PC-9 (cell line): ENCODE measurements at regions not wholly inside any gene's neighbourhood (a gene's known extent, or its start where the extent isn't known, plus 50 kb on each side); places are given as distances from the start of the nearest gene placed in this dataset.

Experiments used
- BruUV-seq: library from RNA; stranded (reverse); fragments of 400-500 nt; replicated peaks from 2 replicates; lab custom pipeline; 2021; lab: Mats Ljungman, UMichigan
- CTCF ChIA-PET: fragments of 300-600 bp; sonication (Branson Sonifier 250); formaldehyde crosslinking; loops from one replicate; lab custom pipeline; 2022; ENCODE audit warnings: antibody characterized with exemption; lab: Charles Lee
- POLR2A ChIA-PET: fragments of 300-600 bp; sonication (Branson Sonifier 250); formaldehyde crosslinking; loops from one replicate; lab custom pipeline; 2022; ENCODE audit warnings: antibody characterized with exemption; ENCODE audit not compliant: unreplicated experiment; lab: Charles Lee
- DNase-seq, 2 experiments: peaks; one replicate each; pipeline versions ENCODE4 v3.0.0 to v3.0.0-alpha.2; 2015 to 2022; ENCODE audit warnings: mixed read lengths in 1 of 2
- H2AFZ ChIP-seq: fragments of 200-600 bp; sonication (generic); 2 replicates; pipeline ENCODE4 v1.8.1; 2017; ENCODE audit warnings: antibody characterized with exemption
- H3F3A ChIP-seq: fragments of 200-600 bp; sonication (generic); 2 replicates; pipeline ENCODE4 v1.8.1; 2017; ENCODE audit warnings: antibody characterized with exemption, mild to moderate bottlenecking, low read depth; ENCODE audit not compliant: insufficient read depth
- H3K27ac ChIP-seq: fragments of 200-600 bp; sonication (generic); 2 replicates; pipeline ENCODE4 v1.6.1; 2016; ENCODE audit warnings: mixed run types
- H3K27me3 ChIP-seq: fragments of 200-600 bp; sonication (generic); 2 replicates; pipeline ENCODE4 v1.6.1; 2016; ENCODE audit warnings: low read depth, mixed run types; ENCODE audit not compliant: insufficient read depth
- H3K36me3 ChIP-seq: fragments of 200-600 bp; sonication (generic); 2 replicates; pipeline ENCODE4 v1.6.1; 2016; ENCODE audit warnings: low read depth, mixed run types
- H3K4me1 ChIP-seq: fragments of 200-600 bp; sonication (generic); replicated peaks from 2 replicates; pipeline ENCODE4 v1.6.1; 2016; ENCODE audit warnings: mixed run types; ENCODE audit not compliant: insufficient read depth
- H3K4me2 ChIP-seq: fragments of 200-600 bp; sonication (generic); 2 replicates; pipeline ENCODE4 v1.6.1; 2017; ENCODE audit warnings: mixed run types
- H3K4me3 ChIP-seq: fragments of 200-600 bp; sonication (generic); 2 replicates; pipeline ENCODE4 v1.6.1; 2016; ENCODE audit warnings: mixed run types
- H3K79me2 ChIP-seq: fragments of 200-600 bp; sonication (generic); 2 replicates; pipeline ENCODE4 v1.6.1; 2017; ENCODE audit warnings: low read depth, mixed run types
- H3K9me2 ChIP-seq: fragments of 200-600 bp; sonication (generic); 2 replicates; pipeline ENCODE4 v1.8.1; 2017; ENCODE audit warnings: mild to moderate bottlenecking; ENCODE audit not compliant: insufficient read depth
- H3K9me3 ChIP-seq: fragments of 200-600 bp; sonication (generic); 2 replicates; pipeline ENCODE4 v1.8.1; 2016; ENCODE audit warnings: low read depth; ENCODE audit not compliant: insufficient read depth
- H4K20me1 ChIP-seq: fragments of 200-600 bp; sonication (generic); 2 replicates; pipeline ENCODE4 v1.8.1; 2017; ENCODE audit not compliant: insufficient read depth
- CTCF ChIP-seq: fragments of 200-600 bp; sonication (generic); conservative IDR thresholded peaks from 2 replicates; pipeline ENCODE4 v1.6.1; 2017; ENCODE audit warnings: mixed run types, antibody characterized with exemption, mild to moderate bottlenecking, moderate library complexity
- EZH2 ChIP-seq: fragments of 200-600 bp; sonication (generic); IDR thresholded peaks from 2 replicates; pipeline ENCODE4 v1.8.0; 2017; ENCODE audit warnings: antibody characterized with exemption, low read depth
- intact Hi-C: fragments of 100-400 bp; cut with micrococcal nuclease; formaldehyde crosslinking; loops from one replicate; pipeline ENCODE4 v1.10.0; 2022; ENCODE audit not compliant: unreplicated experiment

GRCh38 chr15:95132774-95133173 lies 901.4 kb downstream of the MCTP2 start:
- Histone ChIP-seq H3K4me2 (no peak overlapping the region), H2AFZ (no peak overlapping the region), H3K27me3 (no peaks in the 10 kb centered on the region), H3K9me2 (no peaks in the 10 kb centered on the region), H3K27ac (no peak overlapping the region), H3K9me3 (0 out of 2 replicates have a peak, but pooled peaks cover 3% of the 10 kb centered on the region), H3K79me2 (no peaks in the 10 kb centered on the region), H3K4me3 (no peak overlapping the region), H4K20me1 (no peaks in the 10 kb centered on the region), H3F3A (no peaks in the 10 kb centered on the region), H3K4me1 (no peaks in the 10 kb centered on the region), H3K36me3 (no peaks in the 10 kb centered on the region)
- TF ChIP-seq EZH2, result no peak
- no peak for TF ChIP-seq CTCF
- no TSS peak for BruUV-seq
- intact Hi-C loops, result no loop called here
- DNase-seq, result no peak
- ChIA-PET POLR2A (no interaction called here), CTCF (no interaction called here)

- intact Hi-C loops, result no loop called here
- CTCF ChIA-PET, result no interaction called here
Observed at GRCh38 chr15:95134431-95135110, 903.2 kb downstream of the MCTP2 start.

GRCh38 chr15:95138604-95139270 lies 907.4 kb downstream of the MCTP2 start:
- TF ChIP-seq CTCF (no peak), EZH2 (no peak)
- Histone ChIP-seq H3K4me1 (no peaks in the 10 kb centered on the region), H3K27me3 (no peaks in the 10 kb centered on the region), H3F3A (no peaks in the 10 kb centered on the region), H3K4me2 (no peak overlapping the region), H3K4me3 (no peak overlapping the region), H3K9me3 (no peaks in the 10 kb centered on the region), H3K79me2 (no peaks in the 10 kb centered on the region), H3K27ac (no peak overlapping the region), H2AFZ (no peak overlapping the region), H3K9me2 (no peaks in the 10 kb centered on the region), H3K36me3 (no peaks in the 10 kb centered on the region), H4K20me1 (no peaks in the 10 kb centered on the region)
- DNase-seq, result no peak
- intact Hi-C loops, result no loop called here
- BruUV-seq, result no TSS peak
- ChIA-PET CTCF (no interaction called here), POLR2A (no interaction called here)

More at GRCh38 chr15:95134431-95135110, 903.2 kb downstream of the MCTP2 start:
- no peak for DNase-seq
- H4K20me1 ChIP-seq, result no peaks in the 10 kb centered on the region
- no TSS peak for BruUV-seq
- no peaks in the 10 kb centered on the region for H3K79me2 ChIP-seq
- no peaks in the 10 kb centered on the region for H3K27me3 ChIP-seq
- no peaks in the 10 kb centered on the region for H3K9me2 ChIP-seq
- POLR2A ChIA-PET, result no interaction called here
- H3K4me3 ChIP-seq, result no peak overlapping the region
- no peak overlapping the region for H3K4me2 ChIP-seq
- no peak overlapping the region for H2AFZ ChIP-seq
- H3K9me3 ChIP-seq, result 0 out of 2 replicates have a peak, but pooled peaks cover 3% of the 10 kb centered on the region
- no peak overlapping the region for H3K27ac ChIP-seq
- H3K36me3 ChIP-seq, result no peaks in the 10 kb centered on the region
- no peaks in the 10 kb centered on the region for H3K4me1 ChIP-seq
- no peaks in the 10 kb centered on the region for H3F3A ChIP-seq
- TF ChIP-seq CTCF (no peak), EZH2 (no peak)
